K562 (cell line): ENCODE measurements at regions not wholly inside any gene's neighbourhood (a gene's known extent, or its start where the extent isn't known, plus 50 kb on each side); places are given as distances from the start of the nearest gene placed in this dataset.

Experiments used
- TF ChIP-seq, protein P1 (sequence below), 2 experiments: fragments of 450-650 bp in 1 of 2; sonication (generic) in 1 of 2; formaldehyde crosslinking in 1 of 2; IDR thresholded peaks; 2 replicates each; pipeline versions ENCODE4 v1.7.1 to v1.9.0; 2016 to 2022; ENCODE audit warnings: inconsistent platforms in 1 of 2, mild to moderate bottlenecking in 1 of 2, missing genetic modification reagents in 1 of 2

GRCh38 chr21:24275616-24276015 is 1331.7 kb downstream of the MRPL39 start (continued):
- TF ChIP-seq, protein P1, sequence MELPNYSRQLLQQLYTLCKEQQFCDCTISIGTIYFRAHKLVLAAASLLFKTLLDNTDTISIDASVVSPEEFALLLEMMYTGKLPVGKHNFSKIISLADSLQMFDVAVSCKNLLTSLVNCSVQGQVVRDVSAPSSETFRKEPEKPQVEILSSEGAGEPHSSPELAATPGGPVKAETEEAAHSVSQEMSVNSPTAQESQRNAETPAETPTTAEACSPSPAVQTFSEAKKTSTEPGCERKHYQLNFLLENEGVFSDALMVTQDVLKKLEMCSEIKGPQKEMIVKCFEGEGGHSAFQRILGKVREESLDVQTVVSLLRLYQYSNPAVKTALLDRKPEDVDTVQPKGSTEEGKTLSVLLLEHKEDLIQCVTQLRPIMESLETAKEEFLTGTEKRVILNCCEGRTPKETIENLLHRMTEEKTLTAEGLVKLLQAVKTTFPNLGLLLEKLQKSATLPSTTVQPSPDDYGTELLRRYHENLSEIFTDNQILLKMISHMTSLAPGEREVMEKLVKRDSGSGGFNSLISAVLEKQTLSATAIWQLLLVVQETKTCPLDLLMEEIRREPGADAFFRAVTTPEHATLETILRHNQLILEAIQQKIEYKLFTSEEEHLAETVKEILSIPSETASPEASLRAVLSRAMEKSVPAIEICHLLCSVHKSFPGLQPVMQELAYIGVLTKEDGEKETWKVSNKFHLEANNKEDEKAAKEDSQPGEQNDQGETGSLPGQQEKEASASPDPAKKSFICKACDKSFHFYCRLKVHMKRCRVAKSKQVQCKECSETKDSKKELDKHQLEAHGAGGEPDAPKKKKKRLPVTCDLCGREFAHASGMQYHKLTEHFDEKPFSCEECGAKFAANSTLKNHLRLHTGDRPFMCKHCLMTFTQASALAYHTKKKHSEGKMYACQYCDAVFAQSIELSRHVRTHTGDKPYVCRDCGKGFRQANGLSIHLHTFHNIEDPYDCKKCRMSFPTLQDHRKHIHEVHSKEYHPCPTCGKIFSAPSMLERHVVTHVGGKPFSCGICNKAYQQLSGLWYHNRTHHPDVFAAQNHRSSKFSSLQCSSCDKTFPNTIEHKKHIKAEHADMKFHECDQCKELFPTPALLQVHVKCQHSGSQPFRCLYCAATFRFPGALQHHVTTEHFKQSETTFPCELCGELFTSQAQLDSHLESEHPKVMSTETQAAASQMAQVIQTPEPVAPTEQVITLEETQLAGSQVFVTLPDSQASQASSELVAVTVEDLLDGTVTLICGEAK (IDR thresholded peaks at IDR 0.05), result no peak
- TF ChIP-seq, protein P1 (CRISPR knock-in tag; IDR thresholded peaks at IDR 0.05), result no peak
